Muscle layer of colon (tissue), 2 donors: ENCODE measurements at regions not wholly inside any gene's neighbourhood (a gene's known extent, or its start where the extent isn't known, plus 50 kb on each side); places are given as distances from the start of the nearest gene placed in this dataset.

Experiments used
- H3K27ac ChIP-seq: one replicate; pipeline ENCODE4 v1.7.0; 2013; ENCODE audit warnings: low read depth, mild to moderate bottlenecking, low read length, moderate library complexity
- H3K27me3 ChIP-seq, 2 donors: one replicate each; pipeline ENCODE4 v1.7.0; 2013; ENCODE audit warnings: low read length in 2 of 2, mild to moderate bottlenecking in 2 of 2; ENCODE audit not compliant: insufficient read depth in 2 of 2, control insufficient read depth in 1 of 2
- H3K36me3 ChIP-seq: one replicate; pipeline ENCODE4 v1.7.0; 2013; ENCODE audit warnings: mild to moderate bottlenecking, low read length; ENCODE audit not compliant: insufficient read depth
- H3K4me1 ChIP-seq: one replicate; pipeline ENCODE4 v1.7.0; 2013; ENCODE audit warnings: mild to moderate bottlenecking, low read length; ENCODE audit not compliant: insufficient read depth
- H3K4me3 ChIP-seq, 2 donors: one replicate each; pipeline ENCODE4 v1.7.0; 2013; ENCODE audit warnings: low read length in 2 of 2, low read depth in 1 of 2, mild to moderate bottlenecking in 1 of 2, moderate library complexity in 1 of 2
- H3K9ac ChIP-seq: one replicate; pipeline ENCODE4 v1.7.0; 2013; ENCODE audit warnings: low read length
- H3K9me3 ChIP-seq: one replicate; pipeline ENCODE4 v1.7.0; 2013; ENCODE audit warnings: mild to moderate bottlenecking, low read length
- donor health status: abdominal sarcoma.
- donor health status: Adenocarcinoma of cecum.

- Histone ChIP-seq H3K4me3 (no peak overlapping the region), H3K36me3 (no peaks in the 10 kb centered on the region), H3K27ac (no peak overlapping the region), H3K9me3 (no peaks in the 10 kb centered on the region), H3K9ac (no peak overlapping the region), H3K27me3 (no peaks in the 10 kb centered on the region), H3K4me1 (peaks cover 9% of the 10 kb centered on the region)
Observed at GRCh38 chr17:55872374-55872773, 121.5 kb downstream of the PCTP start.

- no peaks in the 10 kb centered on the region for H3K9me3 ChIP-seq
- H3K36me3 ChIP-seq = no peaks in the 10 kb centered on the region
- no peak overlapping the region for H3K27ac ChIP-seq
- no peak overlapping the region for H3K4me3 ChIP-seq
- H3K27me3 ChIP-seq = no peaks in the 10 kb centered on the region
- no peak overlapping the region for H3K9ac ChIP-seq
- H3K4me1 ChIP-seq = peaks cover 9% of the 10 kb centered on the region
Observed at GRCh38 chr17:55873017-55873758, 122.3 kb downstream of the PCTP start.

- no peaks in the 10 kb centered on the region for H3K9me3 ChIP-seq
- H3K4me1 ChIP-seq = no peaks in the 10 kb centered on the region
- no peaks in the 10 kb centered on the region for H3K27me3 ChIP-seq
- no peak overlapping the region for H3K27ac ChIP-seq
- H3K4me3 ChIP-seq = no peak overlapping the region
- no peak overlapping the region for H3K9ac ChIP-seq
- no peaks in the 10 kb centered on the region for H3K36me3 ChIP-seq
Observed at GRCh38 chr17:55883149-55883548, 132.3 kb downstream of the PCTP start.

GRCh38 chr17:55887531-55887930 lies 136.7 kb downstream of the PCTP start:
- H3K4me3 ChIP-seq = no peak overlapping the region
- H3K9me3 ChIP-seq = no peaks in the 10 kb centered on the region
- no peaks in the 10 kb centered on the region for H3K4me1 ChIP-seq
- H3K27ac ChIP-seq = no peak overlapping the region
- no peaks in the 10 kb centered on the region for H3K27me3 ChIP-seq
- no peaks in the 10 kb centered on the region for H3K36me3 ChIP-seq
- no peak overlapping the region for H3K9ac ChIP-seq

GRCh38 chr17:55889271-55889670 lies 138.4 kb downstream of the PCTP start:
- no peaks in the 10 kb centered on the region for H3K36me3 ChIP-seq
- H3K4me3 ChIP-seq = no peak overlapping the region
- H3K27me3 ChIP-seq = no peaks in the 10 kb centered on the region
- no peak overlapping the region for H3K9ac ChIP-seq
- H3K9me3 ChIP-seq = no peaks in the 10 kb centered on the region
- H3K4me1 ChIP-seq = no peaks in the 10 kb centered on the region
- no peak overlapping the region for H3K27ac ChIP-seq

GRCh38 chr17:55895112-55895759 lies 144.4 kb downstream of the PCTP start:
- Histone ChIP-seq H3K27me3 (no peaks in the 10 kb centered on the region), H3K4me3 (no peak overlapping the region), H3K36me3 (no peaks in the 10 kb centered on the region), H3K27ac (no peak overlapping the region), H3K9ac (no peak overlapping the region), H3K9me3 (no peaks in the 10 kb centered on the region), H3K4me1 (no peaks in the 10 kb centered on the region)

- H3K36me3 ChIP-seq = no peaks in the 10 kb centered on the region
- no peak overlapping the region for H3K4me3 ChIP-seq
- H3K4me1 ChIP-seq = no peaks in the 10 kb centered on the region
- no peak overlapping the region for H3K27ac ChIP-seq
- H3K9ac ChIP-seq = no peak overlapping the region
- H3K27me3 ChIP-seq = no peaks in the 10 kb centered on the region
- H3K9me3 ChIP-seq = no peaks in the 10 kb centered on the region
Observed at GRCh38 chr17:55897301-55897700, 146.4 kb downstream of the PCTP start.

- Histone ChIP-seq H3K4me1 (no peaks in the 10 kb centered on the region), H3K9ac (no peak overlapping the region), H3K4me3 (no peak overlapping the region), H3K36me3 (no peaks in the 10 kb centered on the region), H3K27ac (no peak overlapping the region), H3K27me3 (no peaks in the 10 kb centered on the region), H3K9me3 (no peaks in the 10 kb centered on the region)
Observed at GRCh38 chr17:55898195-55898594, 147.3 kb downstream of the PCTP start.

GRCh38 chr17:55900188-55900587 lies 149.3 kb downstream of the PCTP start:
- Histone ChIP-seq H3K36me3 (no peaks in the 10 kb centered on the region), H3K4me3 (no peak overlapping the region), H3K27ac (no peak overlapping the region), H3K27me3 (no peaks in the 10 kb centered on the region), H3K9ac (no peak overlapping the region), H3K9me3 (no peaks in the 10 kb centered on the region), H3K4me1 (no peaks in the 10 kb centered on the region)

GRCh38 chr17:55903028-55903690 lies 152.3 kb downstream of the PCTP start:
- Histone ChIP-seq H3K4me1 (no peaks in the 10 kb centered on the region), H3K27me3 (no peaks in the 10 kb centered on the region), H3K36me3 (no peaks in the 10 kb centered on the region), H3K27ac (no peak overlapping the region), H3K9ac (no peak overlapping the region), H3K9me3 (no peaks in the 10 kb centered on the region), H3K4me3 (no peak overlapping the region)

- H3K36me3 ChIP-seq = no peaks in the 10 kb centered on the region
- no peak overlapping the region for H3K4me3 ChIP-seq
- H3K27ac ChIP-seq = no peak overlapping the region
- no peak overlapping the region for H3K9ac ChIP-seq
- H3K27me3 ChIP-seq = no peaks in the 10 kb centered on the region
- no peaks in the 10 kb centered on the region for H3K9me3 ChIP-seq
- no peaks in the 10 kb centered on the region for H3K4me1 ChIP-seq
Observed at GRCh38 chr17:55909776-55910175, 158.9 kb downstream of the PCTP start.
